ENCODE measurements at regions not wholly inside any gene's neighbourhood (a gene's known extent, or its start where the extent isn't known, plus 50 kb on each side); places are given as distances from the start of the nearest gene placed in this dataset.

DNA sequence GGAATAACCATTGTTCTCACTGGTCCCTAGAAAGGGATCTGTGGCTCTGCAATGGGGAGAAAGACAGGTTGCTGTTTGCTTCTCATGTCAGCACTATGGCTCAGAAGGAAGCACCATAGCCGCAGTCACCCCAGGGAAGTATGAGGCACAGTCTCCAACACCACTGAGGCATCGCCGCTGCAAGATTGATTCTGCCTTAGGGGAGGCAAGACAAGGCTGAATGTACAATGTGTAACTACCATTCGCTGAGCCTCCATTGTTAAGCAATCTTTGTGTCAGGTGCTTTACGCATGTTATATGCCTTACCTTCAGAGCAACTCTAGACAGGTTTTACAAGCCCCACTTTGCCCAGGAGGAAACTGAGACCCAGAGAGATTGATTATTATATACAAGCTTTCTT is 100.7 kb upstream of the KCNMB2 start:
- Histone ChIP-seq H3K4me3 (no peak overlapping the region), H3K27me3 (ENCODE audit: insufficient read depth in 3 of 3, low read length in 2 of 3) (no peaks in the 10 kb centered on the region), H3K4me1 (no peaks in the 10 kb centered on the region), H3K27ac (no peak overlapping the region), H3K9me3 (no peaks in the 10 kb centered on the region), H3K36me3 (ENCODE audit: insufficient read depth in 1 of 2, low read depth in 1 of 2) (no peaks in the 10 kb centered on the region)
- WGBS, 3 donors, result 94 to 100% (median 95%) methylated on average over 5 of the region's 5 CpGs
- no peak for DNase-seq
- TF ChIP-seq, protein P1, sequence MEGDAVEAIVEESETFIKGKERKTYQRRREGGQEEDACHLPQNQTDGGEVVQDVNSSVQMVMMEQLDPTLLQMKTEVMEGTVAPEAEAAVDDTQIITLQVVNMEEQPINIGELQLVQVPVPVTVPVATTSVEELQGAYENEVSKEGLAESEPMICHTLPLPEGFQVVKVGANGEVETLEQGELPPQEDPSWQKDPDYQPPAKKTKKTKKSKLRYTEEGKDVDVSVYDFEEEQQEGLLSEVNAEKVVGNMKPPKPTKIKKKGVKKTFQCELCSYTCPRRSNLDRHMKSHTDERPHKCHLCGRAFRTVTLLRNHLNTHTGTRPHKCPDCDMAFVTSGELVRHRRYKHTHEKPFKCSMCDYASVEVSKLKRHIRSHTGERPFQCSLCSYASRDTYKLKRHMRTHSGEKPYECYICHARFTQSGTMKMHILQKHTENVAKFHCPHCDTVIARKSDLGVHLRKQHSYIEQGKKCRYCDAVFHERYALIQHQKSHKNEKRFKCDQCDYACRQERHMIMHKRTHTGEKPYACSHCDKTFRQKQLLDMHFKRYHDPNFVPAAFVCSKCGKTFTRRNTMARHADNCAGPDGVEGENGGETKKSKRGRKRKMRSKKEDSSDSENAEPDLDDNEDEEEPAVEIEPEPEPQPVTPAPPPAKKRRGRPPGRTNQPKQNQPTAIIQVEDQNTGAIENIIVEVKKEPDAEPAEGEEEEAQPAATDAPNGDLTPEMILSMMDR (IDR thresholded peaks at IDR 0.05), result no peak
- intact Hi-C loops (cut with DNase I), result no loop called here
- ATAC-seq, result no peak

DNA sequence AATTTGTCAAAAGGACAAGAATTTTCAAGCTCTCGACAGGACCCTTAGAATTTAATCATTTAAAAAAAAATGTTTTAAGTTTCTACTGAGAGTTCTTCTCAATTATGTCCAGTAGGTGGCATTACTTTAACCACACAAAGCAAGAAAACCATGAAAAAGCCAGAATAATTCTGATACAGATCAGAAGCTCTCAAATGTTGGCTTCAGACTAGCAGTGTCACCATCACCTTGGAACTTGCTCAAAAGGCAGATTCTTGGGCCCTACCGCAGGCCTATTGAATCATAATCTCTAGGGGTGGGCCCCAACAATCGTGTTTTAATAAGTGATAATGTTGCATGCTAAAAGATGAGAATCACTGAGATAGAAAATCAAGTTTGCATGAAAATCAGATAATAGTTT is 99.5 kb upstream of the KCNMB2 start:
- no peaks in the 10 kb centered on the region for H3K27me3 ChIP-seq (ENCODE audit: insufficient read depth in 3 of 3, low read length in 2 of 3)
- H3K4me1 ChIP-seq, result no peaks in the 10 kb centered on the region
- 30 to 41% (median 32%) methylated on average over 3 of the region's 3 CpGs for WGBS, 3 donors
- H3K4me3 ChIP-seq, result no peak overlapping the region
- H3K27ac ChIP-seq, result no peak overlapping the region
- no peaks in the 10 kb centered on the region for H3K9me3 ChIP-seq
- DNase-seq, result no peak
- ATAC-seq, result peak in 1 of 4 donors; percentile 33
- intact Hi-C loops (cut with DNase I), result no loop called here
- H3K36me3 ChIP-seq (ENCODE audit: insufficient read depth in 1 of 2, low read depth in 1 of 2), result no peaks in the 10 kb centered on the region
- TF ChIP-seq, protein P1 (IDR thresholded peaks at IDR 0.05), result peak; percentile 57

DNA sequence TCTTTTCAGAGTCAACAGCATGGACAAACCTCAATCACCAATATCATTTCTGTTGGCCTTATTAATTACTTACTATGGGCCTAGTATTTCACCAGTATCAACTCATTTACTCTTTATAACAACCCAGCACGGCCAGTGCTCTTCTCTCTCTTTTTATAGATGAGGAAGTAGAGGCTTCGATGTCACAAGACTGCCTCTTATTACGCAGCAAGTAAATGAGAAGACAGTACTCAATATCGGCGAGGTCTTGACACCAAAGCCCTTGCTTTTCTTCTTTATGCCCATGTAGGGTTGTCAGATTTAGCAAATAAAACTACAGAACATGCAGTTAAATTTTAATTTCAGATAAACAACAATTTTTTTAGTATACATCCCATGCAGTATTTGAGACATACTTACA is 99.0 kb upstream of the KCNMB2 start:
- WGBS, 3 donors, result 80 to 93% (median 90%) methylated on average over 5 of the region's 5 CpGs
- Histone ChIP-seq H3K4me1 (no peaks in the 10 kb centered on the region), H3K27me3 (ENCODE audit: insufficient read depth in 3 of 3, low read length in 2 of 3) (no peaks in the 10 kb centered on the region), H3K9me3 (no peaks in the 10 kb centered on the region), H3K27ac (no peak overlapping the region), H3K36me3 (ENCODE audit: insufficient read depth in 1 of 2, low read depth in 1 of 2) (no peaks in the 10 kb centered on the region), H3K4me3 (no peak overlapping the region)
- intact Hi-C loops (cut with DNase I), result no loop called here
- TF ChIP-seq, protein P1 (IDR thresholded peaks at IDR 0.05), result no peak
- ATAC-seq (no peak), DNase-seq (no peak)

DNA sequence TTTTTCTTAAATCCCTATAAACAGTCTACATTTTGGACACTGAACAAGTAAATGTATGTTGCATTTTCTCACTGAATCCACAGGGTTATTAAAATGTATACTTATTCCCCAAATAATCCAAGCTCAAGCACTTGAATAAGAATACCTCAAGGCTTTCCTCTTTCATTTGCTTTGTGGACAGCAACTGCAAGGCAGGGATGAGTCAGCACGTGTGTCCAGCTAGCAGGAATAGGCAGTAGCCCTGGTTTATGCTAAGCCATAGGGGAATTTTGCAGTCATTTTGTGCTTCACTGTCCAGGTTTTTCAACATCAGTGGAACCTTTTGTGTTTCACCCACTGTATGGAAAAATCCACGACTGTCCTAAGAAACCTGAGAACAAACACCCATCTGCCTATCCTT is 96.7 kb upstream of the KCNMB2 start:
- Histone ChIP-seq H3K36me3 (ENCODE audit: insufficient read depth in 1 of 2, low read depth in 1 of 2) (no peaks in the 10 kb centered on the region), H3K27ac (no peak overlapping the region), H3K4me3 (no peak overlapping the region), H3K4me1 (no peaks in the 10 kb centered on the region), H3K27me3 (ENCODE audit: insufficient read depth in 3 of 3, low read length in 2 of 3) (no peaks in the 10 kb centered on the region), H3K9me3 (no peaks in the 10 kb centered on the region)
- ATAC-seq (no peak), DNase-seq (no peak)
- TF ChIP-seq, protein P1 (IDR thresholded peaks at IDR 0.05), result no peak
- WGBS, 3 donors, result 39 to 76% (median 52%) methylated on average over 2 of the region's 2 CpGs
- intact Hi-C loops (cut with DNase I), result no loop called here

DNA sequence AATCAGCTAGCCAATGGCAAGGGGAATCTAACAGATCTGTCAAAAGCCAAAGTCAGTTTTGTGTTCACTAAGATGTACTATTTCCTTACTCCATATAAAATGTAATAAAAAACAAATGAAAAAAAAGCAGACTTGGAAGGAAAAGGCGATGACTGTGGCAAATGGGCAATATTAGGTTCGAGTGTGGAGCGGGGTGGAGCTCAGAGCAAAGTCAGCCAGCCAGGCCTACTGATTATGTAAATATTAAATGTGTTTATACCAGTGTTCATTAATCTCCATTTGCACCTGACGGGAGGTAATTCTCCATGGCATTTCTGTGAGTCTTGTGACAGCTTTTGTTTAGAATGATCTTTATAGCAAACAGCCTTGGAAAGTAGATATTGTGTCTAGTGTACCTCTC is 96.2 kb upstream of the KCNMB2 start:
- H3K4me3 ChIP-seq, result no peak overlapping the region
- no peaks in the 10 kb centered on the region for H3K4me1 ChIP-seq
- TF ChIP-seq, protein P1 (IDR thresholded peaks at IDR 0.05), result no peak
- ATAC-seq (no peak), DNase-seq (no peak)
- H3K36me3 ChIP-seq (ENCODE audit: insufficient read depth in 1 of 2, low read depth in 1 of 2), result no peaks in the 10 kb centered on the region
- H3K27ac ChIP-seq, result no peak overlapping the region
- WGBS, 3 donors, result 85 to 94% (median 86%) methylated on average over 4 of the region's 4 CpGs
- no peaks in the 10 kb centered on the region for H3K9me3 ChIP-seq
- no peaks in the 10 kb centered on the region for H3K27me3 ChIP-seq (ENCODE audit: insufficient read depth in 3 of 3, low read length in 2 of 3)
- intact Hi-C loops (cut with DNase I), result no loop called here
